ENCODE measurements at regions not wholly inside any gene's neighbourhood (a gene's known extent, or its start where the extent isn't known, plus 50 kb on each side); places are given as distances from the start of the nearest gene placed in this dataset.

DNA sequence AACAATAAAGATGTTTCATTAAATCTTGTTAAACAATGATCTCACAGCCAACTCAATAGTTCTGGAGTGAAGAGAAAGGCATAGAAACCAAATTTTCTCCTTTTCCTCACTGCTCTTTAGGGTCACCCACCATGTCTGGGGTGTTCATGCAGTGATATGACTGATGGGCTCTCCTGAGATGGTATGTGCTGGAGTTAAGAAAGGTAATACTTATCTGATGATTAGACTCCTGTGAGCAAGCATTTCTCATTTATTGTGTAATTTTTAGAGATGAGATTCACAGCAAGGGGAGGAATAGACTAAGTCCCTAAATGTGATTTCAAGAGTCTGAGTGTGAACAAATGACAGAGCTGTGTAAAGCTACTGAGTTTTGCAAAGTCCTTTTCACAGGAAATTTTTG, 1361.3 kb upstream of the CELF2 start:
- Histone ChIP-seq H3K9me3 (ENCODE audit: control insufficient read depth, insufficient read depth, low read length) (no peaks in the 10 kb centered on the region), H3K36me3 (ENCODE audit: control insufficient read depth, insufficient read depth, low read length) (no peaks in the 10 kb centered on the region), H3K27ac (ENCODE audit: low read length) (no peak overlapping the region), H3K27me3 (ENCODE audit: control insufficient read depth, insufficient read depth, low read length) (no peaks in the 10 kb centered on the region), H3K4me3 (ENCODE audit: low read length) (no peak overlapping the region), H3K4me1 (ENCODE audit: control insufficient read depth, insufficient read depth, low read length) (no peaks in the 10 kb centered on the region)
- no peak for DNase-seq (ENCODE audit: low read depth, low spot score)

- no peaks in the 10 kb centered on the region for H3K4me1 ChIP-seq (ENCODE audit: control insufficient read depth, insufficient read depth, low read length)
- no peak for DNase-seq (ENCODE audit: low read depth, low spot score)
- WGBS (ENCODE audit: insufficient coverage, insufficient read length) = no CpG with 5 or more reads among the region's 1 CpG
- no peak overlapping the region for H3K4me3 ChIP-seq (ENCODE audit: low read length)
- H3K27ac ChIP-seq (ENCODE audit: low read length) = no peak overlapping the region
- H3K9me3 ChIP-seq (ENCODE audit: control insufficient read depth, insufficient read depth, low read length) = no peaks in the 10 kb centered on the region
- no peaks in the 10 kb centered on the region for H3K36me3 ChIP-seq (ENCODE audit: control insufficient read depth, insufficient read depth, low read length)
- no peaks in the 10 kb centered on the region for H3K27me3 ChIP-seq (ENCODE audit: control insufficient read depth, insufficient read depth, low read length)
These were observed 1360.7 kb upstream of the CELF2 start for GRCh38 chr10:9656996-9657395.

GRCh38 chr10:9657530-9657929, 1360.1 kb upstream of the CELF2 start:
- no peaks in the 10 kb centered on the region for H3K36me3 ChIP-seq (ENCODE audit: control insufficient read depth, insufficient read depth, low read length)
- DNase-seq (ENCODE audit: low read depth, low spot score) = no peak
- WGBS (ENCODE audit: insufficient coverage, insufficient read length) = no CpG with 5 or more reads among the region's 2 CpGs
- no peak overlapping the region for H3K4me3 ChIP-seq (ENCODE audit: low read length)
- H3K4me1 ChIP-seq (ENCODE audit: control insufficient read depth, insufficient read depth, low read length) = no peaks in the 10 kb centered on the region
- H3K27me3 ChIP-seq (ENCODE audit: control insufficient read depth, insufficient read depth, low read length) = no peaks in the 10 kb centered on the region
- no peaks in the 10 kb centered on the region for H3K9me3 ChIP-seq (ENCODE audit: control insufficient read depth, insufficient read depth, low read length)
- H3K27ac ChIP-seq (ENCODE audit: low read length) = no peak overlapping the region

- WGBS (ENCODE audit: insufficient coverage, insufficient read length) = no CpG with 5 or more reads among the region's 3 CpGs
- Histone ChIP-seq H3K4me3 (ENCODE audit: low read length) (no peak overlapping the region), H3K27ac (ENCODE audit: low read length) (no peak overlapping the region), H3K27me3 (ENCODE audit: control insufficient read depth, insufficient read depth, low read length) (no peaks in the 10 kb centered on the region), H3K4me1 (ENCODE audit: control insufficient read depth, insufficient read depth, low read length) (no peaks in the 10 kb centered on the region), H3K9me3 (ENCODE audit: control insufficient read depth, insufficient read depth, low read length) (no peaks in the 10 kb centered on the region), H3K36me3 (ENCODE audit: control insufficient read depth, insufficient read depth, low read length) (no peaks in the 10 kb centered on the region)
- DNase-seq (ENCODE audit: low read depth, low spot score) = no peak
These were observed 1349.3 kb upstream of the CELF2 start for GRCh38 chr10:9668411-9668810.

DNA sequence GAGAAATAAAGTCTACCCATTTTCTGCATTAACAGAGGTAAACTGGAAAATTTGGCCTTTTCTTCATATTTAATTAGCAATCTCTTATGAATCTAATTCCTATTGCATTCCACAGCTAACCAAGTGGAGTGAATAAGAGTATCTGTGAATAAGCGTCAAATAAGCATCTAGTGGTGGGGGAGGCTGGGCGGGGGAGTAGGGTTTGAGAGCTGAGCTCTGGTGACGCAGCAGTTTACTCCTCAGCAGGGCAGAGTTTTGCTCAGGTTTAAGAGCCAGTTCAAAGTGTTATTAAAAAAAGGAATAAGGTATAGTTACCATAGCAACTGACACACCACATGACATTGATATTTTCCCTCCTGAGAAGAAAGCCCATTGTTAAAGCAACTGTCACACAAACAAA, 1346.8 kb upstream of the CELF2 start:
- Histone ChIP-seq H3K4me3 (ENCODE audit: low read length) (no peak overlapping the region), H3K27ac (ENCODE audit: low read length) (no peak overlapping the region), H3K27me3 (ENCODE audit: control insufficient read depth, insufficient read depth, low read length) (no peaks in the 10 kb centered on the region), H3K4me1 (ENCODE audit: control insufficient read depth, insufficient read depth, low read length) (no peaks in the 10 kb centered on the region), H3K36me3 (ENCODE audit: control insufficient read depth, insufficient read depth, low read length) (no peaks in the 10 kb centered on the region), H3K9me3 (ENCODE audit: control insufficient read depth, insufficient read depth, low read length) (no peaks in the 10 kb centered on the region)
- no peak for DNase-seq (ENCODE audit: low read depth, low spot score)
- no CpG with 5 or more reads among the region's 3 CpGs for WGBS (ENCODE audit: insufficient coverage, insufficient read length)

GRCh38 chr10:9681655-9682054, 1336.0 kb upstream of the CELF2 start:
- no CpG with 5 or more reads among the region's 2 CpGs for WGBS (ENCODE audit: insufficient coverage, insufficient read length)
- no peak overlapping the region for H3K27ac ChIP-seq (ENCODE audit: low read length)
- no peak for DNase-seq (ENCODE audit: low read depth, low spot score)
- H3K9me3 ChIP-seq (ENCODE audit: control insufficient read depth, insufficient read depth, low read length) = 0 out of 2 replicates have a peak, but pooled peaks cover 2% of the 10 kb centered on the region
- no peaks in the 10 kb centered on the region for H3K27me3 ChIP-seq (ENCODE audit: control insufficient read depth, insufficient read depth, low read length)
- no peaks in the 10 kb centered on the region for H3K4me1 ChIP-seq (ENCODE audit: control insufficient read depth, insufficient read depth, low read length)
- H3K36me3 ChIP-seq (ENCODE audit: control insufficient read depth, insufficient read depth, low read length) = no peaks in the 10 kb centered on the region
- H3K4me3 ChIP-seq (ENCODE audit: low read length) = no peak overlapping the region

GRCh38 chr10:9682802-9683201, 1334.9 kb upstream of the CELF2 start:
- WGBS (ENCODE audit: insufficient coverage, insufficient read length) = no CpG with 5 or more reads among the region's 1 CpG
- H3K27me3 ChIP-seq (ENCODE audit: control insufficient read depth, insufficient read depth, low read length) = no peaks in the 10 kb centered on the region
- no peaks in the 10 kb centered on the region for H3K4me1 ChIP-seq (ENCODE audit: control insufficient read depth, insufficient read depth, low read length)
- no peak for DNase-seq (ENCODE audit: low read depth, low spot score)
- H3K4me3 ChIP-seq (ENCODE audit: low read length) = no peak overlapping the region
- 0 out of 2 replicates have a peak, but pooled peaks cover 2% of the 10 kb centered on the region for H3K9me3 ChIP-seq (ENCODE audit: control insufficient read depth, insufficient read depth, low read length)
- no peak overlapping the region for H3K27ac ChIP-seq (ENCODE audit: low read length)
- no peaks in the 10 kb centered on the region for H3K36me3 ChIP-seq (ENCODE audit: control insufficient read depth, insufficient read depth, low read length)

DNA sequence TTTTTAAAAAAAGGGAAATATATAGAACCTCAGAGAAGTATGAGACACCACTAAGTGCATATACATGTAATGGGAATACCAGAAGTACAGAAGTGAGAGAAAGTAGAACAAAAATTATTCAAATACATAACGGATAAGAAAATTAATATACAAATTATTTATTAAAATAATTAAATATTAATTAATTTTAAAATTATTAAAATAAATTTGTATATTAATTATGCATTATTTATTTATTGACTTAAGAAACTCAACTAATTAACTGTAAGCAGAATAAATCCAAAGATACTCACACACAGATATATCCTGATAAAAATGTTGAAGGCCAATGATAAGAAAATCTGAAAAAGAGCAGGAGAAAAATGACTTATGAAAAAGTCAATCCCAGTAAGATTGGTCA, 1333.5 kb upstream of the CELF2 start:
- Histone ChIP-seq H3K9me3 (ENCODE audit: control insufficient read depth, insufficient read depth, low read length) (0 out of 2 replicates have a peak, but pooled peaks cover 2% of the 10 kb centered on the region), H3K36me3 (ENCODE audit: control insufficient read depth, insufficient read depth, low read length) (no peaks in the 10 kb centered on the region), H3K27me3 (ENCODE audit: control insufficient read depth, insufficient read depth, low read length) (no peaks in the 10 kb centered on the region), H3K4me1 (ENCODE audit: control insufficient read depth, insufficient read depth, low read length) (no peaks in the 10 kb centered on the region), H3K27ac (ENCODE audit: low read length) (no peak overlapping the region), H3K4me3 (ENCODE audit: low read length) (no peak overlapping the region)
- DNase-seq (ENCODE audit: low read depth, low spot score) = no peak
- no CpG with 5 or more reads among the region's 1 CpG for WGBS (ENCODE audit: insufficient coverage, insufficient read length)

DNA sequence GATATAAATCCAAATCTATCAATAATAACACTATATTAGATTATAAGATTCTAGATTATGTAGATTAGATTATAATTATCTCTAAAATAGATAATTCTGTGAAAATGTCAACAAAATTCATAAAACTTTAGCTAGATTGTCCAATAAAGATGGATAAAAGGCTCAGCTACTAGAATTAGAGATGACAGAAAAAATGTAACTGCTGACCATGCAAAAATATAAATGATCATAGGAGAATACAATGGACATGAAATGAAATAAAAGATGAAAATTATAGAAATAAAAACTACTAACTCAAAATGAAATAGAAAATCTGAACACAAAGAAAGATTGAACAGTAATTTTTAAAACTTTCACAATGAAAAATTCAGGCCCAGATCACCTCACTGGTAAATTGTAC, 1332.1 kb upstream of the CELF2 start:
- Histone ChIP-seq H3K27me3 (ENCODE audit: control insufficient read depth, insufficient read depth, low read length) (no peaks in the 10 kb centered on the region), H3K4me3 (ENCODE audit: low read length) (no peak overlapping the region), H3K4me1 (ENCODE audit: control insufficient read depth, insufficient read depth, low read length) (no peaks in the 10 kb centered on the region), H3K36me3 (ENCODE audit: control insufficient read depth, insufficient read depth, low read length) (no peaks in the 10 kb centered on the region), H3K9me3 (ENCODE audit: control insufficient read depth, insufficient read depth, low read length) (0 out of 2 replicates have a peak, but pooled peaks cover 2% of the 10 kb centered on the region), H3K27ac (ENCODE audit: low read length) (no peak overlapping the region)
- no peak for DNase-seq (ENCODE audit: low read depth, low spot score)

- H3K9me3 ChIP-seq (ENCODE audit: control insufficient read depth, insufficient read depth, low read length) = no peaks in the 10 kb centered on the region
- no peak for DNase-seq (ENCODE audit: low read depth, low spot score)
- no peaks in the 10 kb centered on the region for H3K4me1 ChIP-seq (ENCODE audit: control insufficient read depth, insufficient read depth, low read length)
- no peaks in the 10 kb centered on the region for H3K27me3 ChIP-seq (ENCODE audit: control insufficient read depth, insufficient read depth, low read length)
- no peaks in the 10 kb centered on the region for H3K36me3 ChIP-seq (ENCODE audit: control insufficient read depth, insufficient read depth, low read length)
- H3K27ac ChIP-seq (ENCODE audit: low read length) = no peak overlapping the region
- no peak overlapping the region for H3K4me3 ChIP-seq (ENCODE audit: low read length)
These were observed 1329.0 kb upstream of the CELF2 start for GRCh38 chr10:9688711-9689110.

DNA sequence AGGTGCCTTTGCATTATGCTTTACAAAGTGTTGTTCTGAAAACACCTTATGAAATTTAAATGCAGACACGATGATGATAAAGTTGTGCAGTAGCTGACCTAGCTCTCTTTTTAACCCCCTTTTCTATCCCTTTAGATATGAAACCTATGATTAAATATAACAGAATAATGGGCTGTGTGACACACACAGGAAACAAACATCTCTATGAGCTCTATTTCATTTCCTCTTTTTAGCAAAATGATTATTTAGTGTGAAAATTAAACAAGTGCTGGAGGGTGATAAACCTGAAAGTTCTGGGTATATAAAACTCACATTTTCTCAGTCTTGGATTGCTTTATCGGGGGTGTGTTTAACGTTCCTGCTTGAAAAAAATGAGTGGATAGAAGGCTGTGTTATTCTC, 1310.5 kb upstream of the CELF2 start:
- Histone ChIP-seq H3K9me3 (ENCODE audit: control insufficient read depth, insufficient read depth, low read length) (no peaks in the 10 kb centered on the region), H3K4me3 (ENCODE audit: low read length) (no peak overlapping the region), H3K36me3 (ENCODE audit: control insufficient read depth, insufficient read depth, low read length) (no peaks in the 10 kb centered on the region), H3K27ac (ENCODE audit: low read length) (no peak overlapping the region), H3K27me3 (ENCODE audit: control insufficient read depth, insufficient read depth, low read length) (no peaks in the 10 kb centered on the region), H3K4me1 (ENCODE audit: control insufficient read depth, insufficient read depth, low read length) (no peaks in the 10 kb centered on the region)
- DNase-seq (ENCODE audit: low read depth, low spot score) = no peak
- WGBS (ENCODE audit: insufficient coverage, insufficient read length) = no CpG with 5 or more reads among the region's 3 CpGs

All from iPS DF 6.9 (cell line).